ENCODE measurements at regions not wholly inside any gene's neighbourhood (a gene's known extent, or its start where the extent isn't known, plus 50 kb on each side); places are given as distances from the start of the nearest gene placed in this dataset.
"Not testable (repeated sequence)": the region's sequence is repeated elsewhere in the genome, so short reads cannot be mapped to it uniquely, and the experiment has no call there.

DNA sequence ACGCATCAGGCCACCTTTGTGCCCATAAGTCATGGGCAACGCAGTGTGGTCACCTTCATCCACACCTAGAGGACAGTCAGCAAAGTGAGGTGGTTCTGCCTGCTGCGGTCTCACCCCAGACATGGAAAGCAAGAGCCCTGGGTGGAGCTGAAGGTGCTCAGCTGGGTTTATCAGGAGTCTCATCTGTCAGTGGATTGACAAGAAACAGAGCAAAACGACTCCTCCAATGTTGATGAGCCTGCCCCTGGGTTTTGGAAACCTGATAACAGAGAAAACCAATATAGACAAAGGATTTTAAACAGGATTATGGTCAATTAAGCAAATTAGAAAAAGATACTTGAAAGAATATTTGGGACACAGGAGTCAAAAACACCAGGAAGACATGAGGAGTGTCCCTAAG, 229.3 kb upstream of the PRSS58 start:
- no peak for ATAC-seq (replicated peaks)
- no peaks in the 10 kb centered on the region for H3K9me3 Mint-ChIP-seq
- H3K36me3 Mint-ChIP-seq (ENCODE audit: low read depth), result no peaks in the 10 kb centered on the region
- H3K27ac Mint-ChIP-seq, result peak overlapping the region; percentile 67
- H3K27me3 Mint-ChIP-seq, result no peaks in the 10 kb centered on the region
- H3K4me1 Mint-ChIP-seq, result peaks cover 8% of the 10 kb centered on the region
- no peak overlapping the region for H3K4me3 Mint-ChIP-seq

DNA sequence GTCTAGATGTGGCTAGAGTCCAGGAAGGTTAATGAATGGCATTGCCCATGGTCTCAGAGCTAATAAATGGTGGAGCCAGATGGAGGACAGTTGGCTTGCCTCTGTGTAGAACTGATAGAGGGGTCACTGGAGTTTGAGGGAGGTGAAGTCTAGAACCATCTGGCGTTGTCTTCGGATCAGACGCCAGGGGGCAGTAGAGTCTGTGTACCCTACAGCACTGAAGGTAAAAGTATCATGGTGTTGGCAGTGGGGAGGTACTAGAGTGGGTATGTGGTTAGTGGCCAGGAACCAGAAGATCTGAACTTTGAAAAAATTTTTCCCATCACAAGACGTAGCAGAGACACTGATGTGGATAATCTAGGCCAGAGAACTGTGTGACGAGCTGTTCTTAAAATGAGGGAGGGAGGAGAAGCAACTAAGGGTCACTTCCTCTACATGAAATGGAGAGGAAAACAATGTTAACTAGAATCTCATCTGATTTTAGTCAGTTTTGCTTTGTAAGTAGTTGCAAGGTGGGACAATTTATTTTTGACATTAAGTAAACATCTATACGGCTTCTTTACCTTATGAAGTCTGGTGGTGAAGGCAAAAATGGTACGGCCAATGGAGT, 227.9 kb upstream of the PRSS58 start:
- Mint-ChIP-seq H3K27me3 (no peaks in the 10 kb centered on the region), H3K36me3 (ENCODE audit: low read depth) (no peaks in the 10 kb centered on the region), H3K4me1 (peaks cover 12% of the 10 kb centered on the region), H3K9me3 (no peaks in the 10 kb centered on the region), H3K27ac (peak overlapping the region; percentile 62), H3K4me3 (peak overlapping the region; percentile 36)
- peak; percentile 33 for ATAC-seq (replicated peaks)

DNA sequence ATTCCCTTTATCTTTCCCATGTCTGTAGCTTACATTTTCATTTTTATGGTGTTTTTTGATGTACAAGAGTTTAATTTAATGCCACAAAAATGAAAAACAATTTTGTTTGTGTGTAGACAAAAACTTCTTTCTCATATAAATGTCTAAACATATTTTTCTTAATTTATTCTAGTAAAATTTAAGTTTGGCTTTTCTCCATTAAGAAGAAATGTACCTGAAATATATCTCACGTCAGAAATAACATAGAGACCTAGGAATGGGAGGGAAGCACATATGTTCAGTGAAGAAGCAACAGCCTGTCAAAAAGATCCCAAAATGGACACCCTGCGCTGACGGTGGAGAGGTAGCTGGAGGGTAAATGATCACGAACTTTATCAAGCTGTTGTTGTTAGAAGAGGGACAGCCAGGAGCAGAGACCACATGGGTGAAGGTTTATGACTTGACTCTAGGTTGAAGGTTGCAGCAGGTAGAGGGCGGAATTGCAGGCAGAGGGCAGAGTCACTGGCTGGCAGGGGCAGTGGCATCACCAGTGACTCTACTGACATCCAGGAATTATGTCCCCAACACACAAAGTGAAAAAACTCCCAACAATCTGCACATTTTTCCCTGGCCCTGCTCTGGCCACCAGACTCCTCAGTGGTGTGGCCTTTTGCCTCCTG, 225.9 kb upstream of the PRSS58 start:
- no peak for ATAC-seq (replicated peaks)
- peak overlapping the region; percentile 71 for H3K4me3 Mint-ChIP-seq
- no peaks in the 10 kb centered on the region for H3K27me3 Mint-ChIP-seq
- no peaks in the 10 kb centered on the region for H3K36me3 Mint-ChIP-seq (ENCODE audit: low read depth)
- peak overlapping the region; percentile 31 for H3K27ac Mint-ChIP-seq
- peaks cover 14% of the 10 kb centered on the region for H3K4me1 Mint-ChIP-seq
- H3K9me3 Mint-ChIP-seq, result no peaks in the 10 kb centered on the region

DNA sequence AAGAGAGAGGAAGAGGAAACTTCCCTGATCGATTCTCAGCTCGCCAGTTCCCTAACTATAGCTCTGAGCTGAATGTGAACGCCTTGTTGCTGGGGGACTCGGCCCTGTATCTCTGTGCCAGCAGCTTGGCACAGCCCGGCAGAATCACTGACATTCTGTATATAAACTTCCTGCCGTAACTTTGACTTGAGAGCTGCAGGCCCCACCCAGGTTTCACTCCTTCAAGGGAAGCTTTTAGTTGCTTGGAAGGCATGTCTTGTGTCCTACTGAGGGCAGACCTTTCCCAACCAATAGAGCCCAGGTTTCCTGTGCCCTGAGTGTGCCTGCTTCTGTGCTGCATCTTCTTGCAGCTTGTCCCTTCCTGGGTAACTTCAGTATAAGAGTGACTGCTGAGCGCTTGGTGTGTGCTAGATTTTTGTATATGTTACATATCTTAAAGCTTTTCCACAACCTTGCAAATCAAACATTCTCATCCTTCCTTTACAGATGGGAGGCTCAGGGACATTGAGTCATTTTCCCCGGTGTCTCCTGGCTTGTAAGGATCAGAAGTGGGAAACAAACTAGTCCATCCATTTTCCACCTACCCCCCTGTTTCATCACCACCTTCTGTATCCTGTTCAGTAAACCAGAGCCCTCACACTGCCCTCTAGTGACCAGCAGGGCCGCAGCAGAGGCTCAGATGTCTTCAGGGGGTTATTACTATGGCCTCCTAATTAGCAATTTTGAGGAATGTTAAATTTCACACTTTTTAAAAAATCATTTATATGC, 225.2 kb upstream of the PRSS58 start:
- peak; percentile 86 for ATAC-seq (replicated peaks)
- H3K4me1 Mint-ChIP-seq, result peaks cover 21% of the 10 kb centered on the region

DNA sequence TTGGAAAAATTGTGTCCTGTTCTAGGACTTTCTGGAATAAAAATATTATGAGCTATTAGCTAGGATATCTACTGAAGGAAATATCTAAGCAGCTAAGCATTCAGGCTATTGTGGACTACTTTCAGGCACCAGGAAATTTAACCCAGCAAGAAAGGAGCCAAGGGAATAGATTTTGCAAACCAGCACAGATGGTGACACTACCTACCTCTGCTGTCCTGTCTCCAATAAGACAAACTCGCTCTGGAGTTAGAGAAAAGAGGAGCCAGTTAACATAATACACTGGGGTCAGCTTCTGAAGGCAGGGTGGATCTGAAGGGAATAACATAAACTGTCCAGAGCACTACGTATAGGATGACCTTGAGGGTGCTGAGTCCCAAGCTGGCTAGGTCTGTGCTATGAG, 223.7 kb upstream of the PRSS58 start:
- H3K9me3 Mint-ChIP-seq, result no peaks in the 10 kb centered on the region
- H3K36me3 Mint-ChIP-seq (ENCODE audit: low read depth), result no peaks in the 10 kb centered on the region
- peak overlapping the region; percentile 42 for H3K4me3 Mint-ChIP-seq
- peaks cover 32% of the 10 kb centered on the region for H3K4me1 Mint-ChIP-seq
- no peaks in the 10 kb centered on the region for H3K27me3 Mint-ChIP-seq
- peak overlapping the region; percentile 31 for H3K27ac Mint-ChIP-seq
- no peak for ATAC-seq (replicated peaks)

More for the DNA sequence above, 225.2 kb upstream of the PRSS58 start:
- Mint-ChIP-seq H3K4me3 (peak overlapping the region; percentile 71), H3K27ac (peak overlapping the region; percentile 31), H3K27me3 (no peaks in the 10 kb centered on the region), H3K9me3 (no peaks in the 10 kb centered on the region), H3K36me3 (ENCODE audit: low read depth) (no peaks in the 10 kb centered on the region)

DNA sequence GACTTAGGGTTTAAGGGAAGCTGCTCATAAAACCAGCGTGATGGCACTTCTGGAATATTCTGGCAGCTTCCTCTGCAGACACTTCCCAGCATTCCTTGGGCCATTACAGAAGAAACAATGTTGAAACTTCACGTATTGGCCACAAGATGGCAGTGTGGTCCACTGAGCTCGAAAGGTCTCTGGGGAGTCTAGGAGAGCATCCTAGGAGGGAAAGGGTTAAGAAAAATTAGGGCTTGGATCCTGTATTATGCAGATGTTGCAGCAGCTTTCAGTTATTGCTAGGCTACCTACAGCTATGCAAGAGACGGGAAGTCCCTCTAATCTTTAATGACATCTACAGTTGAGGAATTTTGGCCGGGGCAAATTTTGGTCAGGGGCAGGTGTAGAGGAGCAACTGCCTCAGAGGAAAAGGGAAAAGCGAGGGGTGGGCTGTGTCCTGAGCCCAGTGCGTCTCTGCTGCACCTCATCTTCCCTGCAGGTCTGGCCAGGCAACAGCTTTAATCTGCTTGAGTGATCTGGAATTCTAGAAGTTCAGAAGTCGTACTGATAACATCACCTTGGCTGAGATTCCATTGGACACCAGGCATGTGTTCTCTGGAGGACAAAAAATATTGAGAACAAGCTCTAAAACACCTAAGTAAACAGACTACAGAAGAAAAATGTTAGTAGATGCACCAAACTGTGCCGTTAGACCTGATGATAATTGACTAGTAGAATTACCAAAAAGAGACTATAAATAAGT, 220.8 kb upstream of the PRSS58 start:
- H3K36me3 Mint-ChIP-seq (ENCODE audit: low read depth), result no peaks in the 10 kb centered on the region
- no peaks in the 10 kb centered on the region for H3K27me3 Mint-ChIP-seq
- H3K27ac Mint-ChIP-seq, result peak overlapping the region; percentile 70
- H3K4me3 Mint-ChIP-seq, result peak overlapping the region; percentile 67
- ATAC-seq (replicated peaks), result peak; percentile 49
- H3K4me1 Mint-ChIP-seq, result peaks cover 24% of the 10 kb centered on the region
- H3K9me3 Mint-ChIP-seq, result no peaks in the 10 kb centered on the region

DNA sequence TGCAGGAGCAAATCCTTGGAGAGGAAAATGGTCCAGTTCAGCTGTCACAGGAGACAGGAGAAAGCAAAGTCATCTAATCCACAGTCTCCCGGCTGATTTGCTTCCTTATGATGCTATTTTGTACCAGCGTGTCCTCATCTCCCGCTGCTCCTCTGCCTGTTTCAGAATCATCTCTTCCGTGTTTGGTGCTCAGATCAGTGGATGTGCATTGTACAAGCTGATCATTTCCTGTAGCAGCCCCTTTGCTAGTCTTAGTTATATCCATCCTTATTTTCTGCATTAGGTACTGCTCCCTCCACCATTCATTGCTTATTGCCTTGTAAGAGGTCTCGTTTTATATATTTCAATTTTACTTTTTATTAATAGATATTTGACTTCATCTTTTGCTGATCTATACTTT, 219.9 kb upstream of the PRSS58 start:
- H3K27ac Mint-ChIP-seq, result peak overlapping the region; percentile 74
- not testable (repeated sequence) for H3K27me3 Mint-ChIP-seq; H3K9me3 Mint-ChIP-seq; H3K36me3 Mint-ChIP-seq (ENCODE audit: low read depth)
- ATAC-seq (replicated peaks), result peak; percentile 27
- peaks cover 24% of the 10 kb centered on the region for H3K4me1 Mint-ChIP-seq
- peak overlapping the region; percentile 67 for H3K4me3 Mint-ChIP-seq

DNA sequence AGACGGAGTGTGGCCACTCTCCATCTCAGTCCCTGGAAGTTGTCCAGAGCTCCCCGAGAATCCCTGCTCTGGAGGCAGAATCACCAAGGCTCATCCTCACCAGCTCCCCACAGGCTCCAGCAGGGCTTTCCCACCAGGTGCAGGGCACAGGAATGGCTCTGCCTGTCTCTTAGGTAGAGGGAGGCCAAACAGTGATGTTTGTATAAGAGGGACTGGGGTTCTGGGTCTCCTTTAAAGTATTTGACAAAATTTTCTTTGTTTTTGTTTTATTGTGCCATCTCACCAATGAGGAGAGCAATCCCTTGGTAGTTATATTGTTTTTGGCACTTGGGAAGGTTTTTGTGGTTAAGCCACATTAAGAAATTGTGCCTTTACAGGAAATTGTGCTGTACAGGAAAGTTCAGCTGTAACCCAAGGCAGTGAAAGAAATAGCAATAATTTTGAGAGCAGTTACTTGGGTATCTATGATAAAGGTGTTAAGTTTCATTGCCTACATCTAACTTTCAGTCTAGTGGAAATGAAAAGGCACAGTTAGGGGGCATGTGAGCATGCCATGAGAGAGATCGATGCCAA, 219.3 kb upstream of the PRSS58 start:
- H3K4me3 Mint-ChIP-seq, result peak overlapping the region; percentile 67
- peak overlapping the region; percentile 74 for H3K27ac Mint-ChIP-seq
- no peaks in the 10 kb centered on the region for H3K27me3 Mint-ChIP-seq
- H3K4me1 Mint-ChIP-seq, result peaks cover 24% of the 10 kb centered on the region
- ATAC-seq (replicated peaks), result peak; percentile 11
- H3K9me3 Mint-ChIP-seq, result no peaks in the 10 kb centered on the region
- H3K36me3 Mint-ChIP-seq (ENCODE audit: low read depth), result no peaks in the 10 kb centered on the region

DNA sequence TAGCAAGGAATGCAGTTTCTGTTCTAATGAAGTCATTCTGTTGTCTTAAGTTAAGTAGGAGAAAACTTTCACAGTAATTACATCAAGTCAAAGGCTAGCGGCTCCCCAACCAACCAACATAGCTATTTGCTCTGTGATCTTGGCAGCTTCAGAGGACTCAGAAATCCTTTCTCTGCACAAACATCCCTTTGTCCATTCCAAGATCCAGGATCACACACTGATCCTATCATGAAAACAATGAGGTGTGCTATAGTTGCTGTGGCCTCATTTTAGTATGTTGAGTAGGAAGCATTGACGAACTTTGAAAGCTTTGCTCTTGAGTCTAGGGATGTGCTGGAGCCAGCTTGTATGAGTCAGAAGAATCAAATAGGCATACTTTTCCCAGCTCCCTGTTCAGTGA, 218.2 kb upstream of the PRSS58 start:
- no peaks in the 10 kb centered on the region for H3K27me3 Mint-ChIP-seq
- no peak overlapping the region for H3K27ac Mint-ChIP-seq
- H3K4me3 Mint-ChIP-seq, result no peak overlapping the region
- H3K4me1 Mint-ChIP-seq, result peaks cover 20% of the 10 kb centered on the region
- no peak for ATAC-seq (replicated peaks)
- no peaks in the 10 kb centered on the region for H3K9me3 Mint-ChIP-seq
- no peaks in the 10 kb centered on the region for H3K36me3 Mint-ChIP-seq (ENCODE audit: low read depth)

DNA sequence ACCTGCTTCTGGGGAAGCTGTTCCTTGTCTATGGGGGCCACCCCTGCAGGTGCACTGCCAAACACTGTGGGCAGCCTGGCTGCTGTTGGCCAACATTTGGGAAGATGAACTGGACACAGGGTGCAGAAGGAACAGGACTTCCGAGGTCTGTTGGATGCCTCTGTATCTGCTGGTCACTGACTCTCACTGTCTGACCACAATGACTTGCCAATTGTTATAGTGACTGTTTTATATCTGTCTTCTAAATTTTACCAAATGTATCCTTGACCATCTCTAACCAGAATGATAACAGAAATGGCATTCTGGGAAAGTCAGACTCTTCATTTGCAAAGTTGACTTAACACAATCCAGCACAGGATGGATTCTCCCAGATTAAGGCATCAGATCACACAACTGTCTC, 214.0 kb upstream of the PRSS58 start:
- H3K36me3 Mint-ChIP-seq (ENCODE audit: low read depth), result no peaks in the 10 kb centered on the region
- peaks cover 12% of the 10 kb centered on the region for H3K4me1 Mint-ChIP-seq
- no peaks in the 10 kb centered on the region for H3K9me3 Mint-ChIP-seq
- H3K4me3 Mint-ChIP-seq, result no peak overlapping the region
- H3K27ac Mint-ChIP-seq, result no peak overlapping the region
- no peaks in the 10 kb centered on the region for H3K27me3 Mint-ChIP-seq
- ATAC-seq (replicated peaks), result no peak

DNA sequence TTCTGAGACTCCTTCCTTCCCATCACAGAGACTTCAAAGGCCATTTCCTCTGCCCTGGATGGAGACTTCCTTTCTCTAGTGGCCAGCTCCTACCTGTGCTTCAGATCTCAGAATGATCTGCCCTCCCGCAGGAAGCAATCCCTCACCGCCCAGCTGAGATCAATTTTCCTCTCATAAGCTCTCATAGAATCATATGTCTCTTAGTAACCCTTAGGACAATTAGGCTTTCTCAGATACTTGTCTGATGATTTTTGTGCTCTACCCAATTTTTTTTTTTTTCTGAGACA, 212.6 kb upstream of the PRSS58 start:
- peak overlapping the region; percentile 39 for H3K27ac Mint-ChIP-seq
- H3K9me3 Mint-ChIP-seq, result no peaks in the 10 kb centered on the region
- H3K27me3 Mint-ChIP-seq, result no peaks in the 10 kb centered on the region
- ATAC-seq (replicated peaks), result no peak
- peaks cover 12% of the 10 kb centered on the region for H3K4me1 Mint-ChIP-seq
- no peaks in the 10 kb centered on the region for H3K36me3 Mint-ChIP-seq (ENCODE audit: low read depth)
- no peak overlapping the region for H3K4me3 Mint-ChIP-seq

DNA sequence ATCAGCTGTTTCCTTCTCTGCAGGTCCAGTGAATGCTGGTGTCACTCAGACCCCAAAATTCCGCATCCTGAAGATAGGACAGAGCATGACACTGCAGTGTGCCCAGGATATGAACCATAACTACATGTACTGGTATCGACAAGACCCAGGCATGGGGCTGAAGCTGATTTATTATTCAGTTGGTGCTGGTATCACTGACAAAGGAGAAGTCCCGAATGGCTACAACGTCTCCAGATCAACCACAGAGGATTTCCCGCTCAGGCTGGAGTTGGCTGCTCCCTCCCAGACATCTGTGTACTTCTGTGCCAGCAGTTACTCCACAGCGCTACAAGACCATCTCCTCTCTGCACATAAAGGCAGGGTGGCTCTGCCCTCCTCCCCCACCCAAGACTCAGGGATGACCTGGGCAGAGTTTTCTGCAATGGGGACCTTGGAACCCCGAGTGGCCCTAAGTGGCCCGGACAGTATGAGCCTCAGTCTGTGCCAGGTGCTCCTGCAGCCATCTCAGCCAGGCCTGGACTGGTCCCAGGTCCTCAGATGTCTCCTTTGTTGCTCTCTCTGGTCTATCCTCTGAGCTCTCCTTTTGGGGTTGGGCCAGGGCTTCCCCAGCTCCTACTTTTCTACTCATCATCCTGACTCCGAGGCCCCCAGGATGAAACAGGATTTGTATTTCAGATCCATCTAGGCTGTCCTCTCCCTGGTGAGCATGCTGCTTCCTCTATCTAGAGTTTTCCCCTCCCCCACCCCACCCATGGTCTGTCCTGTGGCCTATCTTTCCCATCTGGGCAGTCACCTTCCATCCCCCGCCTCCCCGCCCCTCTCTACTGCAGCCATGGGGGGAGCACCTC, 212.1 kb upstream of the PRSS58 start:
- H3K4me3 Mint-ChIP-seq, result no peak overlapping the region

DNA sequence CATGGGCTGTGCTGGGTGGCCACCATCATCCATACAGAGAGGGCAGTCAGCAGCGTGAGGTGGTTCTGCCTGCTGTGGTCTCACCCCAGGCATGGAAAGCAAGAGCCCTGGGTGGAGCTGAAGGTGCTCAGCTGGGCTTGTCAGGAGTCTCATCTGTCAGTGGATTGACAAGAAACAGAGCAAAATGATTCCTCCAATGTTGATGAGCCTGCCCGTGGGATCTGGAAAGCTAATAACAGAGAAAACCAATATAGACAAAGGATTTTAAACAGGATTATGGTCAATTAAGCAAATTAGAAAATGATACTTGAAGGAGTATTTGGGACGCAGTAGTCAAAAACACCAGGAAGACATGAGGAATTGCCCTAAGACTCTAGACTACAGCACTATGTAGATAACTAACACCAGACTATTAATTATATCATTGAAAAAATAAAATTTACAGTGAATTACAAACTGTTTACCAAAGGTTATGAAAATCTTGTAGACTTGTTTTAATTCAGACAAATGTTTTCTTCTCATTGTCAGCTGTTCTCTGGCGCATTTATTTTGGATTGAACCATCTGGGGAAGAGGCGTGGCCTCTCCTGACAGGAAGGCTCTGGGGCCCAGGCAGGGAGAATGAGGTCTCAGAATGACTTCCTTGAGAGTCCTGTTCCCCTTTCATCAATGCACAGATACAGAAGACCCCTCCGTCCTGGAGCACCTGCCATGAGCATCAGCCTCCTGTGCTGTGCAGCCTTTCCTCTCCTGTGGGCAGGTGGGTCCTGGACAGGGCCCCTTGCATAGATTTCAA, 211.2 kb upstream of the PRSS58 start:
- no peak overlapping the region for H3K27ac Mint-ChIP-seq
- peaks cover 12% of the 10 kb centered on the region for H3K4me1 Mint-ChIP-seq

More for the DNA sequence above, 212.1 kb upstream of the PRSS58 start:
- no peaks in the 10 kb centered on the region for H3K27me3 Mint-ChIP-seq
- H3K9me3 Mint-ChIP-seq, result no peaks in the 10 kb centered on the region
- no peak for ATAC-seq (replicated peaks)
- H3K4me1 Mint-ChIP-seq, result peaks cover 12% of the 10 kb centered on the region
- H3K36me3 Mint-ChIP-seq (ENCODE audit: low read depth), result no peaks in the 10 kb centered on the region
- peak overlapping the region; percentile 39 for H3K27ac Mint-ChIP-seq

More for the DNA sequence above, 211.2 kb upstream of the PRSS58 start:
- H3K27me3 Mint-ChIP-seq, result no peaks in the 10 kb centered on the region
- H3K9me3 Mint-ChIP-seq, result no peaks in the 10 kb centered on the region
- H3K4me3 Mint-ChIP-seq, result peak overlapping the region; percentile 29
- no peak for ATAC-seq (replicated peaks)
- H3K36me3 Mint-ChIP-seq (ENCODE audit: low read depth), result no peaks in the 10 kb centered on the region
